ENCODE measurements at regions not wholly inside any gene's neighbourhood (a gene's known extent, or its start where the extent isn't known, plus 50 kb on each side); places are given as distances from the start of the nearest gene placed in this dataset.

GRCh38 chr11:69572233-69572860 is 68.6 kb upstream of the CCND1 start:
- TF ChIP-seq CREB5 (CRISPR knock-in tag; IDR thresholded peaks at IDR 0.05; ENCODE audit: low read depth) (no peak), SNAI2 (CRISPR knock-in tag; IDR thresholded peaks at IDR 0.05) (no peak)

Measured in SK-N-SH treated with all-trans-retinoic acid at 6 μM for 48 hours (cell line).